Activated CD4-positive, alpha-beta T cell treated with anti-CD3 and anti-CD28 coated beads, Interleukin-2, amount 50 U/mL, for 16 hours (primary cell): ENCODE measurements at regions not wholly inside any gene's neighbourhood (a gene's known extent, or its start where the extent isn't known, plus 50 kb on each side); places are given as distances from the start of the nearest gene placed in this dataset.
"Not testable (repeated sequence)": the region's sequence is repeated elsewhere in the genome, so short reads cannot be mapped to it uniquely, and the experiment has no call there.

Source experiments
- DNase-seq: peaks from one replicate; pipeline ENCODE4 v3.0.0-alpha.2; 2020

GRCh38 chr13:73171926-73172325 lies 113.1 kb downstream of the KLF5 start:
- no peak for DNase-seq

DNA sequence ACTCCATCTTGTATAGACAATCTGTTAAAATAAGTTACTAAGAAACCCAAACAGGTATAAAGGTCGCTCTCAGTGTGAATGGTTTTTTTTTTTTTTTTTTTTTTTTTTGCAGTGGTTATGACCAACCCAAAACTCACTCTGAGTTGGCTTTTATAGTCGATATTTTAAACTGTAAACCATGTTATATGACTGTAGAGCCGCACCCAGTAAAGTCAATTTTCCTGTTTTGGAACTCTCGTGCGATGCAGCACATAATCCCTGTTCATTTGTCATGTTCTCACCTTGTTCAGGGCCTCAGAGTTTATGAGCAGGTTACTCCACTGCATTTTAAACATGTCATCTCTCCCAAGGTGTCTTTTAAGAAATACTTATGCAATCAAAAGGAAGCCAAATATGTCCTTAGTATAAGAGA lies 112.5 kb downstream of the KLF5 start:
- no peak for DNase-seq

GRCh38 chr13:73169971-73170370 lies 111.2 kb downstream of the KLF5 start:
- DNase-seq: no peak

GRCh38 chr13:73168953-73169401 lies 110.2 kb downstream of the KLF5 start:
- DNase-seq: no peak

DNA sequence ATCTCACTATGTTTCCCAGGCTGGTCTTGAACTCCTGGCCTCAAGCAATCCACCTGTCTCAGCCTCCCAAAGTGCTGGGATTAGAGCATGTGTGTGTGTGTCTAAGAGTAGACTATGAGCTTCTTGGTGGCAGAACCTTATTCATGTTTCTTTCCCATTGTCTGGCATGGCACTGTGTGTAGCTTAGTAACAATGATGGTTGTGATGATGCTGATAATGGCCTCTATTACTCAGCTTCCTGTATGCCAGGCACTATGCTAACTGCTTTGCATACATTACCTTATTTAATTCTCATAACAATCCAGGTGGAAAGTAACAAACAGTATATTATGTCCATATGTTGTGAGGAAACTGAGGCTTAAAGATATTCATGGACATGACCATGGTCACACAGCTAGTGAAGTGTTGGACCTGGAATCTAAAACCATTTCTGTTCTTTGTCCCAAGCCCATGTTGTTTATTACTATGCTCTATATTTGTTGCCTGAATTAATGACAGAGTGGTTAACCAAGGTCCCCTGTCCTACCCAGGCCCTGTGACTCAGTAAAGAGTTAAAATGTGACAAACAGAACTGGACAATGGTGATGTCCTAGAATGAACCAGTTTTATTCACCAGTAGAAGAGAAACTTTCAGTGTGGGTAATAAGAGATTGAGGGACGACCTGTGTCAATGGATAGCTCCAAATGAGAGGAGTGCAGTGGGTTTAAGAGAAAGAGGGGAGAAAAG lies 109.6 kb downstream of the KLF5 start:
- peak; percentile 9 for DNase-seq

DNA sequence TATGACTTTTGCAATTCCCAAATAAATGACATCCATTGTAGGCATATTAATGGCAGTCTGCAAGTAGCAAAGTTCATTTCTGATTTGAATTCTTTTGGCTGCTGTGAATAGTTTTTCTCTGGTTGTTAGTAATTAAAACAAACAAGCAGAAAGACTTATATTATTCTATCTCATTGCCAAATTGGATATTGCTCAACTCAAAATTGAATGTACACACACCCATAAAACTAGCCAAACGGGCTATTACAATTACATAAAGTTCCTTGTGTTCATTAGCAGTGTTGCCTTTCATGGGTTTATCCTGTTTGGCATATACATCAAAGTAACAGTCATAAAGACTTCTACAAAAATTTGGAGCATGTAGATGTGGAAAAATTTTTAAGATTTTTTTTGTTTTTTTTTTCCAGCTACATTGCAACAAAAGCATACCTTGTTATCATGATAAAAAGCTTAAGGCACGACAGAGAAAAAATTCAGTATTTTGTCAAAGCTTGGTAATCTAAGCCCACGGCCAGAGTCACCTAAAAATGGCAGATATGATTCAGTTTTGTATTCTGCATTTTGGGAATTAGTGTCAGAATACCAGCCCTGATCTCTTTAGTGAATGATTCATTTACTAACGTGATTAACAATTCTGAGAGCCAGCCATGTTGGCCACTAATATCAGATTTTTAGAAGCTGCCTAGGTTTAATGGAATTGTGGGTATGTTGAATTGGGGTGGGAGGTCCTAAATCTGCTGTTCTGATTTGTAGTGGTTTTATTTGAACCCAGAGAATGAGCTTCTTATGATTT lies 108.4 kb downstream of the KLF5 start:
- no peak for DNase-seq

GRCh38 chr13:73166204-73166603 lies 107.4 kb downstream of the KLF5 start:
- no peak for DNase-seq

- no peak for DNase-seq
Observed at GRCh38 chr13:73162912-73163911, 104.4 kb downstream of the KLF5 start.

GRCh38 chr13:73160371-73161031 lies 101.7 kb downstream of the KLF5 start:
- DNase-seq: not testable (repeated sequence)

DNA sequence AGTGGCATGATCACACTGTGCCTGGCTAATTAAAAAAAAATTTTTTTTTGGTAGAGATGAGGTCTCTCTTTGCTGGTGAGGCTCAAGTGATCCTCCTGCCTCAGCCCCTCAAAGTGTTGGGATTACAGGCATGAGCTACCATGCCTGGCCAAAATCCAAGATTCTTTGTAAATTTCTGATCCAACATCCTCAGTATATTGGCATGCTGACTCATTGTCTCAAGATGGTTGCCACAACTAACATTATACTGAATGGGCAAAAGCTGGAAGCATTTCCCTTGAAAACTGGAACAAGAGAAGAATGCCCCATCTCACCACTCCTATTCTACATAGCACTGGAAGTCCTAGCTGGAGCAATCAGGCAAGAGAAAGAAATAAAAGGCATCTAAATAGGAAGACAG lies 100.0 kb downstream of the KLF5 start:
- no peak for DNase-seq

DNA sequence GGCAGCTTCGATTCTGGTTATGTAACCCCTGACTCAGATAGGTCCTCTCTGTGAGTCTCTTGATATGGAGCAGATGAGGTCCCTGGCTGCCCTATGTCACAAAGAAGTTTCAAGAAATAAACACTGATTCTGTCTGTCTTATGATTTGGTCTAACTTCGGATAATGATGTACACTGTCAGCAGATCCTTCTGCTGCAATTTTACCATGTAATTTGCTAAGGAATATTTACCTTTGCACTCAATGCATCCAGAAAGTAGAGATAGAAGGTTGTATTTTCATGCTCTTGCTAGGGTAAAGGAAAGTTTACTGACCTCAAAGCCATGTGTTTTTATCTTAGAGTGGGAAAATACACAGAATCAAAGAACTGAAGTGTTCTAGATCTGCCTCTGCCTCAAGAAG lies 98.2 kb downstream of the KLF5 start:
- no peak for DNase-seq

DNA sequence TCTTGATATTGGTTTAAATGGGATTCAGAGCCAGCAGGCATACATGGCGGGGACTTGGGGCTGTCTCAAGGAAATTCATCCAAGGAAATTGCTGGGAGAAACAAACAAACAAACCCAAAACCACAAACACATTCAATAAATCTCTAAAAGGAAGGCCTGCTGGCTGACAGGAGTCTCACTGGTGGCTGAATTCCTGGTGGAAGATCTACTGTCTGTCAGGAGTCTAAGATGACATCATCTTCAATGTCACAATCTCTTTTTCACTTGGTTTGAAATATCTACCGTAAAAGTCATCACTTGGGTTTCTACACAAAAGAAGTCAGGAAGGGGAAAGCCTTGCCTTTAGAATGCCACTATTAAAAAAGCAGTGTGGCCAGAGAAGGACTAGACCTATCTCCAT lies 87.9 kb downstream of the KLF5 start:
- no peak for DNase-seq

GRCh38 chr13:73142071-73142470 lies 83.3 kb downstream of the KLF5 start:
- DNase-seq: no peak

GRCh38 chr13:73141292-73141771 lies 82.5 kb downstream of the KLF5 start:
- no peak for DNase-seq

GRCh38 chr13:73140801-73141200 lies 82.0 kb downstream of the KLF5 start:
- no peak for DNase-seq

DNA sequence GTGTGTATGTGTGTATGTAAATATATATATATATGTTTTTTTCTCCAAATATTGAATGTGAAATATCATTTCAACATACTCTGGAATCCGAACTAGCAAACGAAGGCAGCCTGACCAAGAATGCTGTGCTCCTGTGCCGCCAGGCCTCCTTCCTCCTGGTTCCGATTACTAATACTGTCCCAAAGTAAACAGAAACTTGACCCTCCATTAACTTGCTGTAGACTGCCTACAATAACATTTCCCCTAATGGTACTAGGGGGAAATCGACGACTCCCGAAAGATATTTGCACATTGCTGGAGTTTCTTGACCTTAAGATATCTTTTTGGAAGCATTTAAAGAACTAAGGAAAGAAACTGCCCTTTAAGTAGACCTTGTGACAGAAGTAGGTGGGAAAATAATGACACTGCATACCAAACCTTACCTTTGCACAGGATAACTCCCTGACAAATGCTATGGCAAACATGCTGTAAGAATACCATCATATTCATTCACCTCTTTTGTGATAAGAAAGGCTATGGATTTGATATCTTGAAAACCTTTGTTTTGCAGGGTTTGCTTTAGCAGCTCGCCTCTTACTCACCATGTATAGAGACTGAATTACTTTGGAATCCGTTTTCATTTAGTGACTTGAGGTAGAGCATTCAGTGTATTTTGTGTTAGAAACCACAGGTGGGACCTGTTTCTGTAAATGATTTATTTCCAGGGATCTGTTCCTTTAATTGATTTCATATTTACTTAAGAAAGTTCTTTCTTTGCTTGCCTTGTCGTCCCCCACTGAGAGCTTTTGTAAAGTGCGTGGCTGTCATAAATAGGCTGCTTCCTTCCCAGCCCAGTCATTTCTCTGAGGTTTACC lies 80.1 kb downstream of the KLF5 start:
- no peak for DNase-seq

GRCh38 chr13:73138276-73138637 lies 79.5 kb downstream of the KLF5 start:
- DNase-seq: no peak

DNA sequence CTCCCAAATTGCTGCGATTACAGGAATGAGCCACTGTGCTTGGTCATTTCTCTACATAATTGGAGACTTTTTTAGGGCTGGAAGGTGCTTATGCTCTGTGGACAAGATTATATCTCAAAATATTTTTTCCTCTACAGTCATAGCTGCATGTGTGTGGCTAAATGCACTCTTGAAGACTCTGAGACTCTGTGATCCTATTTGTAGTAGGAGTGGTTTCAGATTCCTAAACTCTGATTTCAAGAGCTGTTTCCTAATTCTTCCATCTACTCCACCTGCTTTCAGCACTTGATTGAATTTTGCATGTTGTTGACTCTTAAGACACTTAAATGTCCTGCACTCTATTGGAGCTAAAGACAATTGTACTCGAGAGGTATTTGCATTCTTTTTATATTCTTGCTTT lies 78.0 kb downstream of the KLF5 start:
- no peak for DNase-seq

DNA sequence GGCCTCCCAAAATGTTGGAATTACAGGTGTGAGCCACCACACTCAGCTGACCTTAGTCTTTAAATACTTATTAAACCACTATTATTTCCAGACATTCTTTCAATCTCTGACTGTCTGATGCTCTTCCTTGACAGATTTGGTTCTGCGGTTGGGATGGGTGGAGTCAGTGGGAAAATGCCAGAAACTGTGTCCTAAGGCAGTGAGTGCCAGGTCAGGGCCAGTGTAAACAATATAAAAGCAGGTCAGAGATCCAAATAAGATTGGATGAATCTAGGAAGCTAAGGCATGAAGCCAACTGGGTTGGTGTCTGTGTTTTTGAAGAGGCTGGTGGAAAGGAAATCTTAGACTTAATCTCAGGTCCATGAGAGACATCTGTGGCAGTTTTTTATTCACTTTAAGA lies 74.7 kb downstream of the KLF5 start:
- DNase-seq: no peak

DNA sequence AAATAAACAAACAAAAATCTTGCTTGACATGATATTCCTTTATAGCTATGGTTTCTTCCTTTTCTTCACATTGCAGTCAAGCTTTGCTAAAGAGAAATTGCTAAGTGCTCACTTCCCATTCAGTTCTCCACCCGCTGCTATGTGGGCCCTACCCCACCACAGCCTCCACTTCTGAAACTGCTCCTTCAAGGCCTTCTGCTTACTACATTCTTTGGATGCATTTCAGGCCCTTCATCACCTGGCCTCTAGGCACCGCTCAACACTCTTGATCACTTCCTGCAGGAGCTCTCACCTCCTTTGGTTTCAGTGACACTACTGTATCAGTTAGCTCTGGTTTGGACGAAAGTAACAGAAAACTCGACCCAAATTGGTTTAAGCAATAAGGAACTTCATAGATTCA lies 72.4 kb downstream of the KLF5 start:
- no peak for DNase-seq

DNA sequence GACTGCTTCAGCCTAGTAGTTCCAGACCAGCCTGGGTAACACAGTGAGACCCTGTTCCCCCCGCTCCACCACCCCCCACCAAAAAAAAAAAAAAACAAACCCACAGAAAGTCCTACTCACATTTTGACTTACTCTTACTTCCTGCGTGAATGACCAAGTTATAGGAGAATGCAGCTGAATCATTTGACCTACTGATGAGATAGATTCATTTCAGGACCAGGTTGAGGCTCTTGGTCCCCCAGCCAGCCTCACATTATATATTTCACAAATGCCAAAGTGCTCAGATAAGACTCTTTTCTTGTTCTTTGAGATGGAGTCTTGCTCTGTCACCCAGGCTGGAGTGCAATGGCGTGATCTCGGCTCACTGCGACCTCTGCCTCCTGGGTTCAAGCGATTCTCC lies 70.2 kb downstream of the KLF5 start:
- peak; percentile 16 for DNase-seq
